Ovary (tissue), 3 donors: ENCODE measurements at regions not wholly inside any gene's neighbourhood (a gene's known extent, or its start where the extent isn't known, plus 50 kb on each side); places are given as distances from the start of the nearest gene placed in this dataset.

Source experiments
- EP300 ChIP-seq: sonication (generic); formaldehyde crosslinking; IDR thresholded peaks from one replicate; pipeline ENCODE4 v1.6.1; 2017; ENCODE audit warnings: antibody characterized with exemption
- POLR2A ChIP-seq: fragments of 450-650 bp; IDR thresholded peaks from one replicate; pipeline ENCODE4 v1.6.1; 2017; ENCODE audit warnings: antibody characterized with exemption, mild to moderate bottlenecking, moderate library complexity
- TF ChIP-seq, protein P1 (sequence below), 3 donors: fragments of 450-650 bp in 2 of 3; fragments of 200-600 bp in 1 of 3; IDR thresholded peaks; one replicate each; pipeline versions ENCODE4 v1.5.1 to v1.8.0; 2016 to 2022; ENCODE audit warnings: antibody characterized with exemption in 3 of 3, mild to moderate bottlenecking in 1 of 3
- donor health status: DM: no; HTN: no; CAD: no.

DNA sequence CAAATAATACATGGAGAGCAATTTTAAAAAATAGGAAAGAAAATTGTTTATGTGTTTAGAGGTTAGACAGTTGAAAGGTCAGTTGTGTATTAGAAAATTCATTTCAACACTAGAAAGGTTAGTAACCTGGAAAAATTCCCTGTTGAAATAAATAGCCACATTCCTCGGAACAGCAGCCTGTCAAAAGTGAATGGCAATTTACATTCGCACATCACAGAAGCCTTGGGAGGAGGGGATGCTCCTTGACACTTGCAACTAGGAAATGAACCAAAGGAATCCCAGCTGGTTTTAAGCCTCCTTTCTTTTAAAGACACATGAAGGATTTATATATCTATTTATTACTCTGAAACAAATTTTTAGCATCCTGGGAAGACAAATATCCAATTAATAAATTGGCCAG, 653.5 kb upstream of the LRRTM4 start:
- no peak for TF ChIP-seq POLR2A
- TF ChIP-seq, protein P1, sequence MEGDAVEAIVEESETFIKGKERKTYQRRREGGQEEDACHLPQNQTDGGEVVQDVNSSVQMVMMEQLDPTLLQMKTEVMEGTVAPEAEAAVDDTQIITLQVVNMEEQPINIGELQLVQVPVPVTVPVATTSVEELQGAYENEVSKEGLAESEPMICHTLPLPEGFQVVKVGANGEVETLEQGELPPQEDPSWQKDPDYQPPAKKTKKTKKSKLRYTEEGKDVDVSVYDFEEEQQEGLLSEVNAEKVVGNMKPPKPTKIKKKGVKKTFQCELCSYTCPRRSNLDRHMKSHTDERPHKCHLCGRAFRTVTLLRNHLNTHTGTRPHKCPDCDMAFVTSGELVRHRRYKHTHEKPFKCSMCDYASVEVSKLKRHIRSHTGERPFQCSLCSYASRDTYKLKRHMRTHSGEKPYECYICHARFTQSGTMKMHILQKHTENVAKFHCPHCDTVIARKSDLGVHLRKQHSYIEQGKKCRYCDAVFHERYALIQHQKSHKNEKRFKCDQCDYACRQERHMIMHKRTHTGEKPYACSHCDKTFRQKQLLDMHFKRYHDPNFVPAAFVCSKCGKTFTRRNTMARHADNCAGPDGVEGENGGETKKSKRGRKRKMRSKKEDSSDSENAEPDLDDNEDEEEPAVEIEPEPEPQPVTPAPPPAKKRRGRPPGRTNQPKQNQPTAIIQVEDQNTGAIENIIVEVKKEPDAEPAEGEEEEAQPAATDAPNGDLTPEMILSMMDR (IDR thresholded peaks at IDR 0.05): no peak
- TF ChIP-seq EP300: no peak
